Astrocyte (in vitro differentiated cells and primary cell): ENCODE measurements at regions not wholly inside any gene's neighbourhood (a gene's known extent, or its start where the extent isn't known, plus 50 kb on each side); places are given as distances from the start of the nearest gene placed in this dataset.

Source experiments
- DNase-seq: peaks from one replicate; pipeline ENCODE4 v3.0.0-alpha.2; 2010; ENCODE audit warnings: low read depth
- FAIRE-seq: peaks from 2 replicates; lab custom pipeline; 2011; peaks lifted over from hg19 to GRCh38; lab: Jason Lieb, UNC
- H2AFZ ChIP-seq: 2 replicates; pipeline ENCODE4 v1.6.0; 2012; ENCODE audit warnings: low read depth, low read length, inconsistent platforms
- H3K27ac ChIP-seq: 2 replicates; pipeline ENCODE4 v1.5.1; 2011; ENCODE audit warnings: low read depth, low read length, inconsistent platforms
- H3K27me3 ChIP-seq: 2 replicates; pipeline ENCODE4 v1.6.0; 2011; ENCODE audit warnings: low read length, inconsistent platforms; ENCODE audit not compliant: insufficient read depth
- H3K36me3 ChIP-seq: 2 replicates; pipeline ENCODE4 v1.5.1; 2011; ENCODE audit warnings: low read length, inconsistent platforms; ENCODE audit not compliant: insufficient read depth
- H3K4me1 ChIP-seq: 2 replicates; pipeline ENCODE4 v1.5.1; 2011; ENCODE audit warnings: low read length, inconsistent platforms; ENCODE audit not compliant: insufficient read depth
- H3K4me2 ChIP-seq: 2 replicates; pipeline ENCODE4 v1.6.0; 2012; ENCODE audit warnings: low read length, inconsistent platforms
- H3K4me3 ChIP-seq: 2 replicates; pipeline ENCODE4 v1.5.1; 2011; ENCODE audit warnings: low read depth, mild to moderate bottlenecking, low read length, inconsistent platforms; ENCODE audit not compliant: insufficient read depth
- H3K79me2 ChIP-seq: 2 replicates; pipeline ENCODE4 v1.6.0; 2012; ENCODE audit warnings: mild to moderate bottlenecking, low read length, inconsistent platforms; ENCODE audit not compliant: insufficient read depth
- H3K9ac ChIP-seq: 2 replicates; pipeline ENCODE4 v1.6.0; 2012; ENCODE audit warnings: mild to moderate bottlenecking, low read length, inconsistent platforms
- H3K9me3 ChIP-seq: 2 replicates; pipeline ENCODE4 v1.5.1; 2012; ENCODE audit warnings: low read depth, mild to moderate bottlenecking, low read length, inconsistent platforms; ENCODE audit not compliant: insufficient read depth
- H4K20me1 ChIP-seq: 2 replicates; pipeline ENCODE4 v1.6.0; 2012; ENCODE audit warnings: low read length, inconsistent platforms; ENCODE audit not compliant: insufficient read depth
- H3K27ac Mint-ChIP-seq: one replicate; pipeline ENCODE4 v1.8.0; 2021; ENCODE audit warnings: mild to moderate bottlenecking, mixed read lengths; ENCODE audit not compliant: unreplicated experiment
- H3K27me3 Mint-ChIP-seq: one replicate; pipeline ENCODE4 v1.8.0; 2021; ENCODE audit warnings: low read depth, mixed read lengths; ENCODE audit not compliant: unreplicated experiment
- H3K36me3 Mint-ChIP-seq: one replicate; pipeline ENCODE4 v1.8.0; 2021; ENCODE audit warnings: low read depth, mixed read lengths; ENCODE audit not compliant: unreplicated experiment
- H3K4me1 Mint-ChIP-seq: one replicate; pipeline ENCODE4 v1.8.0; 2021; ENCODE audit warnings: low read depth, mixed read lengths; ENCODE audit not compliant: unreplicated experiment
- H3K4me3 Mint-ChIP-seq: one replicate; pipeline ENCODE4 v1.8.0; 2021; ENCODE audit warnings: mild to moderate bottlenecking, moderate library complexity, mixed read lengths; ENCODE audit not compliant: unreplicated experiment
- H3K9me3 Mint-ChIP-seq: one replicate; pipeline ENCODE4 v1.8.0; 2021; ENCODE audit warnings: mild to moderate bottlenecking, mixed read lengths; ENCODE audit not compliant: unreplicated experiment
- EZH2 ChIP-seq: IDR thresholded peaks from 2 replicates; pipeline ENCODE4 v1.6.1; 2012; ENCODE audit warnings: mild to moderate bottlenecking, low read length, inconsistent platforms; ENCODE audit not compliant: insufficient read depth
- TF ChIP-seq, protein P1 (sequence below): IDR thresholded peaks from 2 replicates; pipeline ENCODE4 v1.5.1; 2011; ENCODE audit warnings: low read depth, mild to moderate bottlenecking, inconsistent platforms, low read length, moderate library complexity; ENCODE audit not compliant: insufficient read depth

DNA sequence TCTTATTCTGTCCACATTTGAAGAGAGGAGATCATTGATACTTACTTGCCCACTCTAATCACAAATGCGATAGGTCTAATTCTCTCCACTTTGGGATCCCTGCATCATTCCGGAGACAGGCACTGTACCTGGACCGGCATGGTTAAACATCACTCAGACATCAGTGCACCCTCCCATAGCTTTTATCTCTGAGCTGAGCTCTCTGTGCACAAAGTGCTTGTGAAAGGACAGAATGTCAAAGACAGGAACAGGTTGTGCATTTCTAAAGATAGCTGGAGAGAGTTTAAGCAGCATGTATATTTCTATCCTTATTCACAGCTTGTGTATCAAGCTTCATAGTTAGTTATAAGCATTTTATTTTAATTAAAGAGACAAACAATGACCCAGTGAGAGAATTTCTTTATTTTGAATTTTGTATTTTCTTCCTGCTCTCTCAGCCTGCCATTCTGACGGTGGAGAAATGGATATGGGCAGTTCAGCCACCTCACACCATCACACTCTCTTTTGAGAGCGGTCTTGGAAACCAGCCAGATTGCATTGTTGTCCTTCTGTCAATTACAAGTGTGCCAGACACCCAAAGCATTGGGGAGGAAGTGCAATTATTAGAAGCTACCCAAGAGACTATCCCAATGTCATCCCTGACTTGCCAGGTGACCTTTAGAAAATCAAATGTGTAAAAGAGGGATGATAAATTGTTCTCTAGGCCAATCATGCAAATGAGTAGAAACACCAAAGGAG is 65.2 kb upstream of the CHL1 start:
- Histone ChIP-seq H3K9ac (no peak overlapping the region), H3K4me2 (no peak overlapping the region), H3K27me3 (no peaks in the 10 kb centered on the region), H3K9me3 (no peaks in the 10 kb centered on the region), H2AFZ (no peak overlapping the region), H3K27ac (no peak overlapping the region), H4K20me1 (no peaks in the 10 kb centered on the region), H3K4me1 (no peaks in the 10 kb centered on the region), H3K4me3 (no peak overlapping the region), H3K79me2 (no peaks in the 10 kb centered on the region), H3K36me3 (no peaks in the 10 kb centered on the region)
- Mint-ChIP-seq H3K4me1 (no peaks in the 10 kb centered on the region), H3K27me3 (no peaks in the 10 kb centered on the region), H3K36me3 (no peaks in the 10 kb centered on the region), H3K9me3 (peaks cover 5% of the 10 kb centered on the region), H3K27ac (no peak overlapping the region), H3K4me3 (no peak overlapping the region)
- no peak for TF ChIP-seq EZH2
- TF ChIP-seq, protein P1, sequence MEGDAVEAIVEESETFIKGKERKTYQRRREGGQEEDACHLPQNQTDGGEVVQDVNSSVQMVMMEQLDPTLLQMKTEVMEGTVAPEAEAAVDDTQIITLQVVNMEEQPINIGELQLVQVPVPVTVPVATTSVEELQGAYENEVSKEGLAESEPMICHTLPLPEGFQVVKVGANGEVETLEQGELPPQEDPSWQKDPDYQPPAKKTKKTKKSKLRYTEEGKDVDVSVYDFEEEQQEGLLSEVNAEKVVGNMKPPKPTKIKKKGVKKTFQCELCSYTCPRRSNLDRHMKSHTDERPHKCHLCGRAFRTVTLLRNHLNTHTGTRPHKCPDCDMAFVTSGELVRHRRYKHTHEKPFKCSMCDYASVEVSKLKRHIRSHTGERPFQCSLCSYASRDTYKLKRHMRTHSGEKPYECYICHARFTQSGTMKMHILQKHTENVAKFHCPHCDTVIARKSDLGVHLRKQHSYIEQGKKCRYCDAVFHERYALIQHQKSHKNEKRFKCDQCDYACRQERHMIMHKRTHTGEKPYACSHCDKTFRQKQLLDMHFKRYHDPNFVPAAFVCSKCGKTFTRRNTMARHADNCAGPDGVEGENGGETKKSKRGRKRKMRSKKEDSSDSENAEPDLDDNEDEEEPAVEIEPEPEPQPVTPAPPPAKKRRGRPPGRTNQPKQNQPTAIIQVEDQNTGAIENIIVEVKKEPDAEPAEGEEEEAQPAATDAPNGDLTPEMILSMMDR: no peak
- no peak for DNase-seq
- no peak for FAIRE-seq

DNA sequence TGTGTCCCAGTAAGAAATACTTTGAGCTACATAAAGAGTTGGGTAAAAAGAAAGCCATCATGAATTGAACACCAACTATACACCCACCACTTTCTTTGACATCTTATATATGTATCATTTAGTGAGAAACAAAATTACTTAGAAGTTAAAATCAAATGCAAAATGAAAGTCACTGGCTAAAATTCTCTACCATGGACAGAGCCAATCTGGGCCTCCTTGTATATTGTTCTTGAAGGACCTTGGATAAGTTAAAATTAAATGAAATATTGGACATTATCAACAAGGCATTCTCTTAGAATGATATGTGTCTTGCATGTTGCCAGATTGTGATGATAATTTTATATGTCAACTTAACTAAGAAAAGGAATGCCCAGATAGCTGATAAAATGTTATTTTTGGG is 64.2 kb upstream of the CHL1 start:
- Histone ChIP-seq H3K4me3 (no peak overlapping the region), H3K4me1 (no peaks in the 10 kb centered on the region), H3K27me3 (no peaks in the 10 kb centered on the region), H2AFZ (no peak overlapping the region), H3K79me2 (no peaks in the 10 kb centered on the region), H3K4me2 (no peak overlapping the region), H3K36me3 (no peaks in the 10 kb centered on the region), H3K27ac (no peak overlapping the region), H4K20me1 (no peaks in the 10 kb centered on the region), H3K9me3 (no peaks in the 10 kb centered on the region), H3K9ac (no peak overlapping the region)
- H3K4me1 Mint-ChIP-seq: no peaks in the 10 kb centered on the region
- no peaks in the 10 kb centered on the region for H3K36me3 Mint-ChIP-seq
- TF ChIP-seq, protein P1: no peak
- H3K9me3 Mint-ChIP-seq: peaks cover 6% of the 10 kb centered on the region
- DNase-seq (no peak), FAIRE-seq (no peak)
- H3K27ac Mint-ChIP-seq: no peak overlapping the region
- H3K4me3 Mint-ChIP-seq: no peak overlapping the region
- no peaks in the 10 kb centered on the region for H3K27me3 Mint-ChIP-seq

DNA sequence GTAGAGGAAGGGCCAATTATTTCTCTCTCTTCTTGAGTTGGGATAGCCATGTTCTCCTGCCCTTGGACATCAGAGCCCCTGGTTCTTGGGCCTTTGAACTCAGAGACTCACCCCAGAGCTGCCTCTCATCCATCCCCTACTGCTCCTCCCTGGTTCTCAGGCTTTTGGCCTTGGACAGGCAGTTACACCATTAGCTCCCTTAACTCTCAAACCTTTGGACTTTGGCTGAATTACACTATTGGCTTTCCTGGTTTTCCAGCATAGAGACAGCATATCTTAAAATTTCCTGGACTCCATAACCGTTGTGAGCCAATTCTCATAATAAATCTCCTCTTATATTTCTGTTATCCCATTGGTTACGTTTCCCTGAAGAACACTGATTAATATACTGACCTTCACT is 63.7 kb upstream of the CHL1 start:
- no peak for DNase-seq
- Histone ChIP-seq H3K27ac (no peak overlapping the region), H3K4me3 (no peak overlapping the region), H3K27me3 (no peaks in the 10 kb centered on the region), H2AFZ (no peak overlapping the region), H3K79me2 (no peaks in the 10 kb centered on the region), H3K4me2 (no peak overlapping the region), H3K9me3 (no peaks in the 10 kb centered on the region), H3K9ac (no peak overlapping the region), H4K20me1 (no peaks in the 10 kb centered on the region), H3K36me3 (no peaks in the 10 kb centered on the region), H3K4me1 (no peaks in the 10 kb centered on the region)
- Mint-ChIP-seq H3K4me3 (no peak overlapping the region), H3K36me3 (no peaks in the 10 kb centered on the region), H3K9me3 (peaks cover 6% of the 10 kb centered on the region), H3K27ac (no peak overlapping the region), H3K27me3 (no peaks in the 10 kb centered on the region), H3K4me1 (no peaks in the 10 kb centered on the region)
- FAIRE-seq: no peak
- TF ChIP-seq, protein P1: no peak
- no peak for TF ChIP-seq EZH2
